ENCODE measurements at regions not wholly inside any gene's neighbourhood (a gene's known extent, or its start where the extent isn't known, plus 50 kb on each side); places are given as distances from the start of the nearest gene placed in this dataset.

GRCh38 chrX:69034451-69034850 is 130.8 kb downstream of the PJA1 start:
- no peak overlapping the region for H2BK120ac ChIP-seq (ENCODE audit: low read depth, low read length)
- H3K4ac ChIP-seq (ENCODE audit: low read depth in 1 of 2, low read length in 2 of 2): no peak overlapping the region

GRCh38 chrX:69033936-69034335 is 131.3 kb downstream of the PJA1 start:
- Histone ChIP-seq H2BK120ac (ENCODE audit: low read depth, low read length) (no peak overlapping the region), H2BK5ac (ENCODE audit: low read depth, low read length, poor library complexity, severe bottlenecking) (no peak overlapping the region), H2AK5ac (ENCODE audit: low read length, severe bottlenecking) (no peak overlapping the region), H3K9ac (ENCODE audit: low read length) (no peak overlapping the region), H3K4me1 (ENCODE audit: control insufficient read depth, insufficient read depth, low read depth, low read length) (peaks cover 15% of the 10 kb centered on the region), H3K4me3 (ENCODE audit: insufficient read depth in 1 of 2, low read depth in 1 of 2, low read length in 2 of 2) (no peak overlapping the region), H3K18ac (ENCODE audit: low read depth in 1 of 2, low read length in 2 of 2) (peak overlapping the region in 1 of 2 experiments; percentile 21), H4K91ac (ENCODE audit: low read length) (no peak overlapping the region), H3K27me3 (ENCODE audit: control insufficient read depth in 1 of 2, insufficient read depth in 1 of 2, low read length in 2 of 2) (peaks cover 0 to 78% of the 10 kb centered on the region in 2 experiments), H3K79me1 (replicated peaks; ENCODE audit: low read length, poor library complexity, severe bottlenecking) (no peaks in the 10 kb centered on the region), H4K8ac (ENCODE audit: low read length) (no peak overlapping the region), H2AFZ (ENCODE audit: low read depth, low read length) (no peak overlapping the region), H3K23ac (ENCODE audit: low read length in 2 of 2) (no peak overlapping the region), H3K4ac (ENCODE audit: low read depth in 1 of 2, low read length in 2 of 2) (no peak overlapping the region), H3K14ac (ENCODE audit: low read length in 2 of 2) (no peak overlapping the region), H3K27ac (ENCODE audit: low read length, poor library complexity, severe bottlenecking) (no peak overlapping the region), H3K9me3 (ENCODE audit: control insufficient read depth, low read length) (peaks cover 3% of the 10 kb centered on the region), H2BK15ac (ENCODE audit: low read depth, poor library complexity, severe bottlenecking) (no peak overlapping the region), H3K36me3 (ENCODE audit: control insufficient read depth in 1 of 2, insufficient read depth in 2 of 2, low read depth in 1 of 2, low read length in 2 of 2) (no peaks in the 10 kb centered on the region), H2BK12ac (ENCODE audit: low read length in 2 of 2) (no peak overlapping the region), H3K4me2 (ENCODE audit: low read length, poor library complexity, severe bottlenecking) (no peak overlapping the region)
- peak; percentile 4 for DNase-seq
- WGBS: 50% methylated on average over 4 of the region's 6 CpGs

More at GRCh38 chrX:69034451-69034850, 130.8 kb downstream of the PJA1 start:
- no peak overlapping the region for H2AK5ac ChIP-seq (ENCODE audit: low read length, severe bottlenecking)
- no peak overlapping the region for H2BK12ac ChIP-seq (ENCODE audit: low read length in 2 of 2)
- DNase-seq: no peak
- H2BK5ac ChIP-seq (ENCODE audit: low read depth, low read length, poor library complexity, severe bottlenecking): no peak overlapping the region
- no peak overlapping the region for H4K8ac ChIP-seq (ENCODE audit: low read length)
- H2BK15ac ChIP-seq (ENCODE audit: low read depth, poor library complexity, severe bottlenecking): no peak overlapping the region
- H3K14ac ChIP-seq (ENCODE audit: low read length in 2 of 2): no peak overlapping the region
- H3K4me1 ChIP-seq (ENCODE audit: control insufficient read depth, insufficient read depth, low read depth, low read length): peaks cover 15% of the 10 kb centered on the region
- H4K91ac ChIP-seq (ENCODE audit: low read length): no peak overlapping the region
- WGBS: 37% methylated on average over 4 of the region's 6 CpGs
- H3K9ac ChIP-seq (ENCODE audit: low read length): no peak overlapping the region
- no peaks in the 10 kb centered on the region for H3K79me1 ChIP-seq (replicated peaks; ENCODE audit: low read length, poor library complexity, severe bottlenecking)
- no peak overlapping the region for H3K18ac ChIP-seq (ENCODE audit: low read depth in 1 of 2, low read length in 2 of 2)
- no peak overlapping the region for H2AFZ ChIP-seq (ENCODE audit: low read depth, low read length)
- H3K27ac ChIP-seq (ENCODE audit: low read length, poor library complexity, severe bottlenecking): no peak overlapping the region
- no peak overlapping the region for H3K23ac ChIP-seq (ENCODE audit: low read length in 2 of 2)
- peaks cover 0 to 73% of the 10 kb centered on the region in 2 experiments for H3K27me3 ChIP-seq (ENCODE audit: control insufficient read depth in 1 of 2, insufficient read depth in 1 of 2, low read length in 2 of 2)
- no peak overlapping the region for H3K4me2 ChIP-seq (ENCODE audit: low read length, poor library complexity, severe bottlenecking)
- H3K36me3 ChIP-seq (ENCODE audit: control insufficient read depth in 1 of 2, insufficient read depth in 2 of 2, low read depth in 1 of 2, low read length in 2 of 2): no peaks in the 10 kb centered on the region
- H3K4me3 ChIP-seq (ENCODE audit: insufficient read depth in 1 of 2, low read depth in 1 of 2, low read length in 2 of 2): no peak overlapping the region
- peaks cover 3% of the 10 kb centered on the region for H3K9me3 ChIP-seq (ENCODE audit: control insufficient read depth, low read length)

DNA sequence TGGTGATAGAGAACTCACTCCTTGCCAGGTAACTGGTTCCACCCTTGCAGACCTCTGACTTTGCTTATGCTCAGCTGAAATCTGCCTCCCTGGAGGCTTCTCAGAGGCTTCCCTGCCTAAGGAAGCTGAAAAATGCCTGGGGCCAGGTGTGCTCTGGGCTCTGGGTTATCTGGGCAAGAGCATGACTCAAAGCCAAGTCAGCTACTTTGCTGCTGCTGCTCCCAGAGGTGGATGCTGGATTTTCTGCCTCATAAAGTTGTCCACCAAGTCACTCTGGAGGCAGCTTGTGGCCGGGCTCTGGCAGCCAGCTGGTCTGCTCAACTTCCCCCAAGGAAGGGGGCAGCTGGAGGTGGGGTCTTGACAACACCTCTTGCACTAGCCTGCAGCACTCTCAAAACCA is 132.7 kb downstream of the PJA1 start:
- H3K4ac ChIP-seq (ENCODE audit: low read depth in 1 of 2, low read length in 2 of 2): no peak overlapping the region
- peak overlapping the region; percentile 29 for H2AK5ac ChIP-seq (ENCODE audit: low read length, severe bottlenecking)
- H2BK15ac ChIP-seq (ENCODE audit: low read depth, poor library complexity, severe bottlenecking): no peak overlapping the region
- no peak overlapping the region for H4K91ac ChIP-seq (ENCODE audit: low read length)
- DNase-seq: no peak
- H3K23ac ChIP-seq (ENCODE audit: low read length in 2 of 2): no peak overlapping the region
- no peaks in the 10 kb centered on the region for H3K36me3 ChIP-seq (ENCODE audit: control insufficient read depth in 1 of 2, insufficient read depth in 2 of 2, low read depth in 1 of 2, low read length in 2 of 2)
- no peaks in the 10 kb centered on the region for H3K79me1 ChIP-seq (replicated peaks; ENCODE audit: low read length, poor library complexity, severe bottlenecking)
- no peak overlapping the region for H3K4me2 ChIP-seq (ENCODE audit: low read length, poor library complexity, severe bottlenecking)
- peaks cover 17% of the 10 kb centered on the region for H3K4me1 ChIP-seq (ENCODE audit: control insufficient read depth, insufficient read depth, low read depth, low read length)
- no peak overlapping the region for H2AFZ ChIP-seq (ENCODE audit: low read depth, low read length)
- H3K9ac ChIP-seq (ENCODE audit: low read length): no peak overlapping the region
- H2BK12ac ChIP-seq (ENCODE audit: low read length in 2 of 2): no peak overlapping the region
- H3K27ac ChIP-seq (ENCODE audit: low read length, poor library complexity, severe bottlenecking): peak overlapping the region; percentile 47
- H3K9me3 ChIP-seq (ENCODE audit: control insufficient read depth, low read length): peaks cover 3% of the 10 kb centered on the region
- no peak overlapping the region for H2BK120ac ChIP-seq (ENCODE audit: low read depth, low read length)
- no peak overlapping the region for H3K14ac ChIP-seq (ENCODE audit: low read length in 2 of 2)
- H4K8ac ChIP-seq (ENCODE audit: low read length): no peak overlapping the region
- H3K18ac ChIP-seq (ENCODE audit: low read depth in 1 of 2, low read length in 2 of 2): no peak overlapping the region
- no peak overlapping the region for H3K4me3 ChIP-seq (ENCODE audit: insufficient read depth in 1 of 2, low read depth in 1 of 2, low read length in 2 of 2)
- peaks cover 0 to 83% of the 10 kb centered on the region in 2 experiments for H3K27me3 ChIP-seq (ENCODE audit: control insufficient read depth in 1 of 2, insufficient read depth in 1 of 2, low read length in 2 of 2)
- no peak overlapping the region for H2BK5ac ChIP-seq (ENCODE audit: low read depth, low read length, poor library complexity, severe bottlenecking)
- WGBS: no CpG with 5 or more reads among the region's 1 CpG

DNA sequence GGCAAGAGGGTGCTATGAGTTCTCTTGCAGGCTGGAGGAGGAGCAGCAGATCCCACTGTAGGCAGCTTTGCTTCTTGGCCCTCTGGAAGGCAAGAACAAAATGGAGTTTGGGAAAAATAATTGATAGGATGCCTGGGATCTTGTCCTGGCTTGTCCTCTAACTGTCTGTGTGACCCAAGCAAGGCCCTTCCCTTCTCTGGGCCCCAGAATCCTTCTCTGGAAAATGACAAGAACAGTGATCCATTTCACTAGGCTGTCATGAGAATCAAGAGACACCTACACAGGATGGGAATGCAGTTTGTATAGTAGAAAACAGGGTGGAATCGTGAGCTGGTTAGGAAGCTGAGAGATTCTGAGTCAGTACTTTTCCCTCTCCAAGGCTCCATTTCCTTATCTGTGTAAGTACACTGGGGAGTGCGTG is 133.3 kb downstream of the PJA1 start:
- no peak overlapping the region for H2AK5ac ChIP-seq (ENCODE audit: low read length, severe bottlenecking)
- H2BK5ac ChIP-seq (ENCODE audit: low read depth, low read length, poor library complexity, severe bottlenecking): peak overlapping the region; percentile 86
- H3K23ac ChIP-seq (ENCODE audit: low read length in 2 of 2): no peak overlapping the region
- no peak overlapping the region for H2BK12ac ChIP-seq (ENCODE audit: low read length in 2 of 2)
- H3K36me3 ChIP-seq (ENCODE audit: control insufficient read depth in 1 of 2, insufficient read depth in 2 of 2, low read depth in 1 of 2, low read length in 2 of 2): no peaks in the 10 kb centered on the region
- H3K9me3 ChIP-seq (ENCODE audit: control insufficient read depth, low read length): peaks cover 3% of the 10 kb centered on the region
- H2BK15ac ChIP-seq (ENCODE audit: low read depth, poor library complexity, severe bottlenecking): no peak overlapping the region
- H3K4ac ChIP-seq (ENCODE audit: low read depth in 1 of 2, low read length in 2 of 2): no peak overlapping the region
- no peak overlapping the region for H3K4me3 ChIP-seq (ENCODE audit: insufficient read depth in 1 of 2, low read depth in 1 of 2, low read length in 2 of 2)
- H3K18ac ChIP-seq (ENCODE audit: low read depth in 1 of 2, low read length in 2 of 2): peak overlapping the region; percentile 19 to 40
- H3K4me2 ChIP-seq (ENCODE audit: low read length, poor library complexity, severe bottlenecking): no peak overlapping the region
- no peak overlapping the region for H3K14ac ChIP-seq (ENCODE audit: low read length in 2 of 2)
- DNase-seq: peak; percentile 18
- peak overlapping the region; percentile 39 for H4K91ac ChIP-seq (ENCODE audit: low read length)
- H3K4me1 ChIP-seq (ENCODE audit: control insufficient read depth, insufficient read depth, low read depth, low read length): peaks cover 19% of the 10 kb centered on the region
- WGBS: 88% methylated on average over 1 of the region's 2 CpGs
- peaks cover 0 to 83% of the 10 kb centered on the region in 2 experiments for H3K27me3 ChIP-seq (ENCODE audit: control insufficient read depth in 1 of 2, insufficient read depth in 1 of 2, low read length in 2 of 2)
- H2BK120ac ChIP-seq (ENCODE audit: low read depth, low read length): peak overlapping the region; percentile 27
- no peak overlapping the region for H2AFZ ChIP-seq (ENCODE audit: low read depth, low read length)
- peak overlapping the region; percentile 80 for H4K8ac ChIP-seq (ENCODE audit: low read length)
- H3K27ac ChIP-seq (ENCODE audit: low read length, poor library complexity, severe bottlenecking): peak overlapping the region; percentile 47
- no peaks in the 10 kb centered on the region for H3K79me1 ChIP-seq (replicated peaks; ENCODE audit: low read length, poor library complexity, severe bottlenecking)
- H3K9ac ChIP-seq (ENCODE audit: low read length): no peak overlapping the region
